Activated T-cell treated with anti-CD3 and anti-CD28 coated beads, Interleukin-2, amount 50 U/mL, for 48 hours (primary cell): ENCODE measurements at regions not wholly inside any gene's neighbourhood (a gene's known extent, or its start where the extent isn't known, plus 50 kb on each side); places are given as distances from the start of the nearest gene placed in this dataset.

ENCODE experiments used
- DNase-seq, 2 experiments: peaks; one replicate each; pipeline ENCODE4 v3.0.0-alpha.2; 2020

DNA sequence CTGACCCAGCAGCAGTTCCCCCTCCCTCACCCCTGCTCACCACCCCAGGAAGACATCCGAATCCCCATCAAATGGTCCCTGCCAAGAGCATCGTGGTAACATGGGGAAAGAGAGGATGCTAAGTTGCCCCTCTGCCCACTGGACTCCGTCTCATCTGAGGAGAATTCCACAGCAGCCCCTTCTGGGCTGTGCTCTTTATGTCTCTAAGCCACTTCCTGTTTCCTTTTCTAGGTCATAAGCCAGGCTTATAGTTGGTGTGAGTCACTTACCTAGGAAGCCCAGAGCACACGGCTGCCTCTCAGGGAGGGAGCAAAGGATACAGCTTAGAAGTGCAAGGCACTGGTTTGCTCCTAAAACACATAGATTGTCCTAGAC, 76.0 kb downstream of the VCPKMT start:
- DNase-seq, result peak; percentile 61 to 64

DNA sequence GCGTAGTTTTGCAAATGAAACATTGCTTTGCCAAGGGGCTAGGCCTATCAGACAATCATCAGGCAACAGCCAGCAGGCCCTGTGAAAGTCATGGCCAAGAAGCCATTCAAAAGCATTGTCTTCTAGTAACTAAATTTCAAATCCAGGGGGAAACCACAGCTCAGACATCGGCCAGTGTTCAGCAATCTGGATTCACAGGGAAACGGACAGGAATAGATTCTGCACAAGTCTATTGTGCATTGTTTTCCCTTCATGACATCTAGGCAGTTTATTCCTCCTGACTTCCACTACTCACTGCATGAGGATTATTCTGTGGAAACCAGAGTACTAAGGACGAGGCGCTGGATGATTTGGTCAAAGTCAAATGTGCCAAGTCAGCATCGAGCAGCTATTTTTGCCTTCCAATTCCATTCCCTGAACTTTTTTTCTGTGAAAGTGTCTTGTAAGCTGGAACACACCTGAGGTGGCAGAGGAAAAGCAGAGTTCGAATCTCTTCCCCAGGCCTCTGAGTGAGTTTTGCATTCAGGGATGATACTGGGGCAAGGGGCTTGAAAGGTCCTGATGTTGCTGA, 75.4 kb downstream of the VCPKMT start:
- no peak for DNase-seq

DNA sequence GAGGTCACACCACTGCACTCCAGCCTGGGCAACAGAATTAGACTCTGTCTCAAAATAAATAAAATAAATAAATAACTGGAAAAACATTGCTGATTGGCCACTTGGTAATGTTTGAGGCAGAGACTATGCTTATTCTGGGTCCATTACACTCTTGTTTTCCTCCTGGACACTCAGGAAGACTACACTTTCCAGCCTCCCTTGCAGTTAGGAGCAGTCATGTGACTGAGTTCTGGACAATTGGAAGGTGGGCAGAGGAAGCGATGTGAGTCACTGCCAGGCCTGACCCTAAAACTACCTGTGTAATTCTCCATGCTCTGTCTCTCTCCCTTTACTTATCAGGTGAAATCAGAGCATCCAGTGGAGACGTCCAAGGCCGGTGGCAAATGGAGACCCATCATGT, 74.4 kb downstream of the VCPKMT start:
- DNase-seq, result no peak

DNA sequence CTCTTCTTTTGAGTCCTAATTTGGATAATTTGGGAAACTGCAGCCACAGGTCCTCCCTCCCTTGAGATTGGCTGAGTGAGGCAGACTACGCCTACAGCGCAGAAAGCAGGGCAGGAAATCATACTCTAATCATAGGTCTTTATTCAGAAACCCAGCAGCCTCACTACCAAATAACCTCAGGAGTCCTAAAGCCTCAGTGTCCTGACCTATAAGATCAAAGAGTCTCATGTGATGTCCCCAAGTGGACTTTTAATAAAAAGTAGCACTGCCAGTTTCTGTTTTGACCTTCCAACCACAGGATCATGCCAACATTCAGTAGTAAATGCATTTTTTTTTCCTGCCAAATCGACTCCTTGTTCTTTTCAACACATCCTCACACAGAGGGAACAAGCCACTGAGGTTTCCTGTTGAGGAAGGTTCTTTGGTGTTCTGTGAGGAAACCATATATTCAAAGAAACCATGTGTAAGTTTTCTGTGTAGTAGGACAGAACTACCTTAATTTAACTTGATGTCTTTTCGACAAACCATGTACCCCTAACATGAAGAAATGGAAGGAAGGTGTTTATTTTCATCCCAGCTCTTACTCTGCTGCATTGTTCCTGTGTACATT, 72.2 kb downstream of the VCPKMT start:
- peak in 1 of 2 experiments; percentile 48 for DNase-seq

DNA sequence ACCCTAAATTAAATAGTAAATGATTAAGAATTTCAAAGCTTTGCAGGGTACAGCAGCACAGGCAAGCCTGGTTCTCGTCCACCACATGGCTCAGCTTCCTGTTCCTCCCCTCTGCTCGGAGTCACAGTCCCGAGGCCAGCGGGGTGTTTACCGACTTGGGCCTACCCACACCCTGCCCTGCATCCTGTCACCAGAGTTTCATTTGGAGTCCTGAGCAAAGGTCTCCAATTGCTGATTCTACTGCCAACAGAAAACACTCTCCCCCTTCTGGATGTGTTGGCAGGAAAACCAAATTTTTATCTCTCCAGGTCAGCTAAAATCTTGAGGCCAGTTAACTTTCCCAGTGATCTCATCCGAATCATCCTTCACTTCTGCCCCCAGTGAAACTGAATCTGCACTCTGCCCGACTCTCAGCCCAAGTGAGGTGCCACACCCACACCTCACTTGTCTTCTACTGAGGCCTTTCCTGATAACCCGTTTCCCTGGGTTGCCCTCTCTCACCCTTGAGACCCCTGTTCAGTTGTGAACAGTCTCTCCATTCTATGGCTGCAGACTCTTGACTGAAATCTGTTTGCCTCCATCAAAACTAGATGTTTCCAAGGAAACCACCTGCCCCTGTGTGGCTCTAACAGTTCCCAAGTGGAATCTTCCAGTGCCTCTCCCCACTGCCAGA, 71.2 kb downstream of the VCPKMT start:
- DNase-seq, result peak; percentile 81 to 85

DNA sequence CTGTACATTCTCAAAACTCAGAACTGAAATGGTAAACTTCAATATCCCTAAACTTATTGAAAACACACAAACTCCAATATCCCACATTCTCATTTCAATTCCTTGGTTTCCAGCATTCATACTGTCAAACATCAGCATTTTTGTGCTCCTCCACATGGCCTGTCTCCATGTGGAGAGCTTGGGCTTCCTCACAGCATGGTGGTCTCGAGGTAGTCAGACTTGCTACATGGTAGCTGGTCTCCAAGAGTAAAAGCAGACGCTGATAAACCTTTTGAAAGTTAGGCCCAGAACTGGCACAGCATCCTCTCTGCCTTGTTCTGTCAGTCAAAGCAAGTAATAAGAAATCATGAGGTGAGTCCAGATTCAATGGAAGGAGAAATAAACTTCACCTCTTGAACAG, 70.5 kb downstream of the VCPKMT start:
- no peak for DNase-seq

DNA sequence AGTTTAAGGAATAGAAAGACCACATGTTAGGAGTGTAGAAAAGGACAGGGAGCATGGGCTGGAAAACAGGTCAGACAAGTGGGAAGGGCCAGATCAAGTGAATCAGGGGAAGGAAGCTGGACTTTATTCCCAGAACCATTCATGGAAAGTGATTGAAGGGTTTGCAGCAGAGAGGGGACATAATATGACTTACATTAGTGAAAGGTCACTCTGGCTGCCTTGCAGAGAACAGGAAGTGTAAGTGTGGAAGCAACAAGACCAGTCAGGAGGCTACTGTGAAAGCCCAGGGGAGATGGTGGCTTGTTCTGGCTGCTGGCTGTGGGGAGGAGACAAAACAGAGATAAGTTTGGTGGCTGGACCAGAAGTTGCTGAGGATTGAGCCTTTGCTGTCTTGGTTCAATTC, 69.1 kb downstream of the VCPKMT start:
- no peak for DNase-seq

DNA sequence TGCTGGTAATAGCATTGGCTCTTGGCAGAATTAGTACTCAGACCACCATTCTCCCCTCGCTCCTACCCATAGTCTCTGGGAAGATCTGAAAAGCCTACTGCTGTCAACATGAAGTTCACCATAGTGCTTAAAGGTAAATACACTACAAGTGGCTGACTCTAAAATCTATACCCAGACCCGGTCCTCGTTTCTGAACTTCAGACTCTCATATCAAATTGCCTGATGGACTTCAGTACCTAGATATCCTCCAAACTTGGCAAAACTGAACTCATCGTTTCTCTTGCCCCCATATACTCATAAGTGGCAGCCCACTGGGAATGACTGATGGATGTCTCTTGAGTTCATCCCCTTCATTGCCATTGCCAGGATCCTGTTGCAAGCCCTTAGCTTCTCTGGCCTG, 67.3 kb downstream of the VCPKMT start:
- DNase-seq, result no peak

DNA sequence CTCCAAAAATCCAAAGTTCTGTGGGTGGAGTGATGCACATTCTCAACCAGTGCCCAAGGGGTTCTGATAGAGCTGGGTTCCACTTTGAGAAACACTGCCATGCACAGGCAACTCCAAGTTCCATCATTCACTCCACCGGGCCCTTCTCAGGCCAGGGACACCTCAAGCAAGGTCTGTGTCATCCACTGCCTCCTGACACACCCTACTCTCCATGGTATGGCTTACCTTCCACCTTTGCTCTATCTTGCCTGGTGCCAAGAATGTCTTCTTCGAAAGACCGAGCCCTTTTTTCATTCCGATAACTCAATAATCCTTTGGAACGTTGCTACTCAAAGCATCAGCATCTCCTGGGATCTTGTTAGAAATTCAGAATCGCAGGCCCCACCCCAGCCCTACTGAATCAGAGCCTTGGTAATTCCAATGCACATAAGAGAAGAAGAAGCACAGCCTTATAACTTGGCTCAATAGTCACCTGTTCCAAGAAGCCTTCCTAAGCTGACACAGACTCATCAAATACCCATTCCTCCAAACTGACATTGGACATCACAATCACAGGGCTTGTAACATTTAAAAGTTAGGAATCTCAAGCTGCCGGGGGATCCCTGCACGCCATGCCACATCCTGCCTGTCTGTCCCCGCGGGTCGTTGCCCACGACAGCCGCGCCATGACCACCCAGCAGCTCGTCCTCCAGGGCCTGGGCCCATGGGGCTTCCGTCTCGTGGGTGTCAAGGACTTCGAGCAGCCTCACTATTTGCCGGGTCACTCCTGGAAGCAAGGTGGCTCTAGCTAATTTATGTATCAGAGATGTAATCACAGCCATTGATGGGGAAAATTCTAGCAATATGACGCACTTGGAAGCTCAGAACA, 66.4 kb downstream of the VCPKMT start:
- no peak for DNase-seq

DNA sequence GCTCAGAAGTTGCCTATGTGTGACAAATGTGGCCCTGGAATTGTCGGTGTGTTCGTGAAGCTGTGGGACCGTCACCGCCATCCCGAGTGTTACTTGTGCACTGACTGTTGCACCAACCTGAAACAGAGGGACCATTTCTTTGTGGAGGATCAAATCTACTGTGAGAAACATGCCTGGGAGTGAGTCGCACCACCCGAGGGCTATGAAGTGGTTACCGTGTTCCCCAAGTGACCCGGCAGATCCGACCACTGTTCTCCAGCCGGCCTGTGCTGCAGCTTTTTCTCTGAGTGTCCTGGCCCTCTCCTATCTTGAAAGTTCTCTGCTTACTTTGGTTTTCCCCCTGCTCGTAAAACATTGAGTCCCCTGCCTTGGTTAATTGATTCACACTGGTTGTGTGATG, 65.3 kb downstream of the VCPKMT start:
- DNase-seq, result no peak

DNA sequence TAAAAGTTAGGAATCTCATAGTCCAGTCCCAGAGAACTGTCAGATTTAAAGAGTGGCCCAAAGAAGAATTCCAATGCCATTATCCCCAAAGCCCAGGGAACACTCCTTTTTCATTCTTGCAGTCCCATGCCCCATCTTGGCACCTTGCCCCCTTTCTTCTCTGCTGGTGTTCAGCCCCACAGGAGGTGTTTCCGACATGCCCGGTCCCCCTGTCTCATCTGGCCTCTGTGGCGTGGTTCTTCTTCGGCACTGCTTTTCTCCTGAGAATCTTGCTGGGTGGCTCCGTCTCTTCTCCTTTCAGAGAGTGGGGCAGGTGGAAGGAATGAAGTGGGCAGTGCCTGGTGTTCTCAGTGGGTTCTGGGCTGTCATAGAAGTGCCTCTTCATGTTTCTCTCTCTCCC, 64.7 kb downstream of the VCPKMT start:
- DNase-seq, result no peak

DNA sequence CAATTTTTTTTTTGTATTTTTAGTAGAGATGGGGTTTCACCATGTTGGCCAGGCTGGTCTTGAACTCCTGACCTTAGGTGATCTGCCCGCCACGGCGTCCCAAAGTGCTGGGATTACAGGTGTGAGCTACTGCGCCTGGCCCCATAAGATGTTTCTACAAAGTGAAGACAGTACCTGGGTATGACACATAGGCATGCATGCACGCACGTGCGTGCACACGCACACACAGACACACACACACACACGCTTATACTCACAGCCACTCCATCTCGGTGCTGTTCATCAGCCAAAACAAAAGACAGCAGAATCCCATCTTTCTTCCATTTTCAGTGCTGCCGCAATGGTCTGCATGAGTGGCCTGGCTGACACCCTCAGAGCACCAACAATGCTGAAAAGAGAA, 63.9 kb downstream of the VCPKMT start:
- DNase-seq, result no peak

DNA sequence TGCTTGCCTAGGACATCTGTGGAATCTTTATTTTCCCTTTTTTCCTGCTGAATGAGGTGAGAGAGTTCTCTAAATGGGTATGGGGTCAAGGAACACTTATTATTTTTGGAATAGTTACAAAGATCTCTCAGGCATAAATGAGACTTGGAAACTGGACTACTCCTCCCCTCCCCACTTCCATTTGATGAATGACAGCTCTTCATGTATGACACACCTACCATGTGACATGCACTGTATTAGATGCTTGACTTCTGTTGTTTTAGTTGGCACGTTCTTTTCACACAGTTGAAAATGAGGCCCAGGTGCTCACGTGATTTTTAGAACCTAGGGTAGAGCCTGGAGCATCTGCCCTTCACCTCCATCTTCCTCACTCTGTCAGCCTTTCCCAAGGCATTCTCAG, 62.4 kb downstream of the VCPKMT start:
- DNase-seq, result no peak

DNA sequence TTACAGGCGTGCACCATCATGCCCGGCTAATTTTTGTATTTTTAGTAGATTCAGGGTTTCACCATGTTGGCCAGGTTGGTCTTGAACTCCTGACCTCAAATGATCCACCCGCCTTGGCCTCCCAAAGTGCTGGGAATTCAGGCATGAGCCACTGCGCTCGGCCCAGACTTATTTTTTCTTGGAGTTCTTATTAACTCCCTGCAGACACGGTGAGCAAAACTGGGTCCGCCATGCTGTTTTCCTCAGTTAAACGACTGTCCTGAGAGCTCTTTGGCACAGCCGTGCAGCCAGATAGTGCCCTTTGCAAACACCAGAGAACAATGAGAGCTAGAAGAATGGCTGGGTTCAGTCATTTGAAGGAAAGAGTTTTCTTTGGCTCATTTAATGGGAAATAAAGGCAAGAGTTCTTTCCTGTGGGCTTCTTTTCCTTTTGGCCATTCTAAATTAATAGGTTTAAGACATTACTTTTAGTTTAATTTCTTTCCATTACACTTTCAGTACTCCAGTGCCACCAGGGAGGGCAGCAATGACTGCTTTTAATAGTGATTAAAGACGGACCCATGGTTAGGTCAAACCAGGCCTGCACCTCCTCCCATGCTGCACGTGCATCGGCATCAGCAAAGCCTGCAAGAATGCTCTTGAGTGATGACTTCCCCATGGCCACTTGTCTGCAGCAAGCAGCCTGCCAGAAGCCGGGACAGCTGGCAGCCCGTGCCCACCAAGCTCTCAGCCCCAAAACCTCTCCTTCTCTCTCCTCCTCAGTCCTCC, 60.7 kb downstream of the VCPKMT start:
- DNase-seq, result peak in 1 of 2 experiments; percentile 16

DNA sequence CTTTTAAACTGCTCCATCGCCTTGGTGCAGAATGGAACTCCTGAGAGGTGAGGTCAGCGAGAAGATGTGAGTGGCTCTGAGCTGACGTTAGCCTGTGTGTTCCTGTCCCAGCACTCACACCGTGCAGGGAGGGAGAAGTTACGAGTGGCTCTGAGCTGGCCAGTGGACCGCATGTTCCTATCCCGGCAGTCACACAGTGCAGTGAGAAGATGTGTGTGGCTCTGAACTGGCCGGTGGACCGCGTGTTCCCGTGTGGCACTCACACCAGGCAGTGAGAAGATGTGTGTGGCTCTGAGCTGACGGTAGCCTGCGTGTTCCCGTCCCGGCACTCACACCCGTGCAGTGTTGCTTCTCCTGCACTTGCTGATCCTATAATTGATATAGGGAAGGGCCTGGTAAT, 59.9 kb downstream of the VCPKMT start:
- peak in 1 of 2 experiments; percentile 10 for DNase-seq

DNA sequence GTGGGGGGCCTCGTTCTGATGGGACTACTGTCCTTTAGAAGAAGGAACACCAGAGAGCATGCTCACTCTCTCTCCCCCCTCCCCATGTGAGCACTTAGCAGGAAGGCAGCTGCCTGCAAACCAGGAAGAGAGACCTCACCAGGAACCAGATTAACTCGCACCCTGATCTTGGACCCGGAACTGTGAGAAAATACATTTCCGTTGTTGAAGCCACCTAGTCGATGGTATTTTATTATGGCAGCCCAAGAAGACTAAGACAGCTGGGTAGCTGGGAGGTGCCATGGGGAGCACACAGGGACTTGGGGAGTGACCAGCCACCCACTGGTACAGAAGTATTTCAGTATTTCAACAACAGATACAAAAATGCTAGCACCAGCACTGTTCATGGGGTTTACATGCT, 59.0 kb downstream of the VCPKMT start:
- no peak for DNase-seq

DNA sequence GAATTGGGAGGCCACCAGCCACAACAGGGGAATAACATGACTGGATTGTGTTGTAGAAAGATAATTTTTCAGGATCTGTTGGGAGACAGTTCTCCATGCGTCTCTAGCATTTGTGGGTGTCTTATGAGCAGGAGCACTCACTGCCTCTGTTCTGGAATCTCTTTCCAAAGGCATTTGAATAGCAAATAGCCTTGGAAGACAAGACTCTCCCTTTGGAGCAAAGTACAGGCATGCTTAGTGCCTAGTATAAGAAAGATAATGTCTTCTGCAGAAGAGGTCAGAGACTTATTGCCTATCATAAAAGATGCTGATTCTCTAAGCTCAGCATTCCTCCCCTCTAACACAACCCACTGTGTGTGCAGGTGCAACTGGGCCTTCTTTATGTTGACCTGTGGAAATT, 58.3 kb downstream of the VCPKMT start:
- DNase-seq, result no peak
